GM13977 (cell line): ENCODE measurements at regions not wholly inside any gene's neighbourhood (a gene's known extent, or its start where the extent isn't known, plus 50 kb on each side); places are given as distances from the start of the nearest gene placed in this dataset.

Source experiments
- DNase-seq: peaks from one replicate; pipeline ENCODE4 v3.0.0; 2012; ENCODE audit warnings: low spot score
- CTCF ChIP-seq: IDR thresholded peaks from 2 replicates; pipeline ENCODE4 v1.5.1; 2012; ENCODE audit warnings: mild to moderate bottlenecking, control low read depth; ENCODE audit not compliant: insufficient read depth; ENCODE audit errors: extremely low read depth, missing control alignments
- in situ Hi-C: fragments of 300-500 bp; cut with MboI; formaldehyde crosslinking; loops from one replicate; pipeline ENCODE4 v1.12.0; 2022; ENCODE audit warnings: low sequenced_read_pairs, low pct_unique_long_range_greater_than_20kb, mixed read lengths, inconsistent platforms; ENCODE audit not compliant: unreplicated experiment

GRCh38 chr16:9578459-9578858, 487.0 kb downstream of the HAPSTR1 start:
- TF ChIP-seq CTCF, result no peak
- DNase-seq, result no peak
- in situ Hi-C loops, result no loop called here

- DNase-seq, result no peak
- in situ Hi-C loops, result no loop called here
Observed at GRCh38 chr16:9580025-9580424, 488.6 kb downstream of the HAPSTR1 start.

GRCh38 chr16:9593440-9593839, 502.0 kb downstream of the HAPSTR1 start:
- in situ Hi-C loops, result no loop called here
- no peak for TF ChIP-seq CTCF

More at GRCh38 chr16:9580025-9580424, 488.6 kb downstream of the HAPSTR1 start:
- TF ChIP-seq CTCF, result no peak

GRCh38 chr16:9594047-9594446, 502.6 kb downstream of the HAPSTR1 start:
- in situ Hi-C loops, result no loop called here
- no peak for DNase-seq
- no peak for TF ChIP-seq CTCF

More at GRCh38 chr16:9593440-9593839, 502.0 kb downstream of the HAPSTR1 start:
- no peak for DNase-seq

- no peak for DNase-seq
- TF ChIP-seq CTCF, result no peak
- in situ Hi-C loops, result no loop called here
Observed at GRCh38 chr16:9594946-9595345, 503.5 kb downstream of the HAPSTR1 start.

- no peak for DNase-seq
- in situ Hi-C loops, result no loop called here
- no peak for TF ChIP-seq CTCF
Observed at GRCh38 chr16:9595393-9595792, 503.9 kb downstream of the HAPSTR1 start.

- DNase-seq, result no peak
- in situ Hi-C loops, result no loop called here
- TF ChIP-seq CTCF, result no peak
Observed at GRCh38 chr16:9596788-9597187, 505.3 kb downstream of the HAPSTR1 start.
